Trophoblast cell (in vitro differentiated cells and primary cell): ENCODE measurements at regions not wholly inside any gene's neighbourhood (a gene's known extent, or its start where the extent isn't known, plus 50 kb on each side); places are given as distances from the start of the nearest gene placed in this dataset.

Source experiments
- DNase-seq, 2 donors: peaks; one replicate each; pipeline ENCODE4 v3.0.0-alpha.2; 2016
- H2AFZ ChIP-seq: 2 replicates; pipeline ENCODE4 v1.6.1; 2013; ENCODE audit warnings: low read length, moderate library complexity, mild to moderate bottlenecking; ENCODE audit not compliant: insufficient read depth, poor library complexity
- H2AK5ac ChIP-seq: 2 replicates; pipeline ENCODE4 v1.6.1; 2013; ENCODE audit warnings: mild to moderate bottlenecking, low read length
- H2BK120ac ChIP-seq: 2 replicates; pipeline ENCODE4 v1.6.1; 2013; ENCODE audit warnings: low read length, mild to moderate bottlenecking, moderate library complexity; ENCODE audit not compliant: insufficient read depth, poor library complexity
- H2BK12ac ChIP-seq: 2 replicates; pipeline ENCODE4 v1.6.1; 2013; ENCODE audit warnings: mild to moderate bottlenecking, low read length, moderate library complexity
- H2BK5ac ChIP-seq: 2 replicates; pipeline ENCODE4 v1.6.1; 2013; ENCODE audit warnings: low read length, low read depth, moderate library complexity, mild to moderate bottlenecking; ENCODE audit not compliant: poor library complexity
- H3K14ac ChIP-seq: 2 replicates; pipeline ENCODE4 v1.6.1; 2013; ENCODE audit warnings: mild to moderate bottlenecking, low read length
- H3K18ac ChIP-seq: 2 replicates; pipeline ENCODE4 v1.6.1; 2013; ENCODE audit warnings: mild to moderate bottlenecking, low read length
- H3K23ac ChIP-seq: 2 replicates; pipeline ENCODE4 v1.6.1; 2013; ENCODE audit warnings: low read length
- H3K27ac ChIP-seq: 2 replicates; pipeline ENCODE4 v1.5.1; 2013; ENCODE audit warnings: low read depth, mild to moderate bottlenecking, inconsistent platforms, low read length, moderate library complexity
- H3K27me3 ChIP-seq: 2 replicates; pipeline ENCODE4 v1.6.1; 2013; ENCODE audit warnings: inconsistent platforms, mild to moderate bottlenecking, low read length, moderate library complexity; ENCODE audit not compliant: insufficient read depth
- H3K36me3 ChIP-seq, 2 experiments: 1 replicate in 1 of 2; 2 replicates in 1 of 2; pipeline ENCODE4 v1.6.1; 2013; ENCODE audit warnings: low read length in 2 of 2, mild to moderate bottlenecking in 2 of 2, moderate library complexity in 1 of 2; ENCODE audit not compliant: insufficient read depth in 2 of 2, control insufficient read depth in 1 of 2
- H3K4ac ChIP-seq: 2 replicates; pipeline ENCODE4 v1.6.1; 2013; ENCODE audit warnings: low read depth, mild to moderate bottlenecking, low read length, moderate library complexity
- H3K4me1 ChIP-seq, 2 experiments: 1 replicate in 1 of 2; 2 replicates in 1 of 2; pipeline ENCODE4 v1.6.1; 2013; ENCODE audit warnings: low read length in 2 of 2, mild to moderate bottlenecking in 2 of 2, moderate library complexity in 1 of 2; ENCODE audit not compliant: insufficient read depth in 2 of 2, control insufficient read depth in 1 of 2
- H3K4me2 ChIP-seq: 2 replicates; pipeline ENCODE4 v1.6.1; 2013; ENCODE audit warnings: inconsistent platforms, mild to moderate bottlenecking, low read length, moderate library complexity
- H3K4me3 ChIP-seq: 2 replicates; pipeline ENCODE4 v1.5.1; 2013; ENCODE audit warnings: mild to moderate bottlenecking, low read depth, low read length, inconsistent platforms
- H3K79me1 ChIP-seq: one replicate; pipeline ENCODE4 v1.6.1; 2013; ENCODE audit warnings: low read length
- H3K79me2 ChIP-seq: 2 replicates; pipeline ENCODE4 v1.6.1; 2013; ENCODE audit warnings: low read length, mild to moderate bottlenecking; ENCODE audit not compliant: control insufficient read depth, insufficient read depth, poor library complexity
- H3K9ac ChIP-seq: 2 replicates; pipeline ENCODE4 v1.6.1; 2013; ENCODE audit warnings: mild to moderate bottlenecking, low read length
- H3K9me3 ChIP-seq: 2 replicates; pipeline ENCODE4 v1.6.1; 2013; ENCODE audit warnings: low read depth, mild to moderate bottlenecking, control low read depth, inconsistent platforms, low read length; ENCODE audit not compliant: insufficient read depth
- H4K12ac ChIP-seq: 2 replicates; pipeline ENCODE4 v1.6.1; 2013; ENCODE audit warnings: low read depth, mild to moderate bottlenecking, low read length, moderate library complexity
- H4K8ac ChIP-seq: 2 replicates; pipeline ENCODE4 v1.6.1; 2013; ENCODE audit warnings: low read depth, mild to moderate bottlenecking, low read length, moderate library complexity
- H4K91ac ChIP-seq: one replicate; pipeline ENCODE4 v1.6.1; 2013; ENCODE audit warnings: low read depth, mild to moderate bottlenecking, low read length, moderate library complexity
- WGBS: extraction: QIAGEN DNeasy Blood & Tissue Kit; methylation state at CpG from one replicate; pipeline ENCODE4 v1.1.7; 2013; ENCODE audit warnings: missing lambda C conversion rate; ENCODE audit not compliant: insufficient read length, insufficient coverage; ENCODE audit errors: extremely low coverage; 5-methylcytosine and 5-hydroxymethylcytosine counted together

- H2AFZ ChIP-seq: no peak overlapping the region
Measured at GRCh38 chr5:10140195-10140973, 109.3 kb downstream of the ATPSCKMT start.

GRCh38 chr5:10138395-10139057 is 111.2 kb downstream of the ATPSCKMT start:
- Histone ChIP-seq H3K4ac (no peak overlapping the region), H3K9me3 (no peaks in the 10 kb centered on the region), H2BK12ac (no peak overlapping the region), H3K23ac (no peak overlapping the region), H2BK120ac (no peak overlapping the region), H3K27me3 (no peaks in the 10 kb centered on the region), H2AFZ (no peak overlapping the region), H3K36me3 (no peaks in the 10 kb centered on the region), H3K9ac (no peak overlapping the region), H3K4me3 (no peak overlapping the region), H3K18ac (no peak overlapping the region), H3K79me1 (no peaks in the 10 kb centered on the region), H4K12ac (no peak overlapping the region), H3K4me1 (no peaks in the 10 kb centered on the region), H2AK5ac (no peak overlapping the region), H3K4me2 (no peak overlapping the region), H2BK5ac (no peak overlapping the region), H4K91ac (no peak overlapping the region), H3K14ac (no peak overlapping the region), H3K79me2 (no peaks in the 10 kb centered on the region), H3K27ac (no peak overlapping the region), H4K8ac (no peak overlapping the region)
- DNase-seq: no peak
- WGBS: no CpG with 5 or more reads among the region's 18 CpGs

More at GRCh38 chr5:10140195-10140973, 109.3 kb downstream of the ATPSCKMT start:
- Histone ChIP-seq H3K9ac (no peak overlapping the region), H3K36me3 (no peaks in the 10 kb centered on the region), H4K91ac (no peak overlapping the region), H3K79me2 (no peaks in the 10 kb centered on the region), H3K23ac (no peak overlapping the region), H3K9me3 (no peaks in the 10 kb centered on the region), H3K4ac (no peak overlapping the region), H4K8ac (no peak overlapping the region), H2BK5ac (no peak overlapping the region), H2AK5ac (no peak overlapping the region), H2BK120ac (no peak overlapping the region), H3K27ac (no peak overlapping the region), H3K14ac (no peak overlapping the region), H3K79me1 (no peaks in the 10 kb centered on the region), H3K4me1 (no peaks in the 10 kb centered on the region), H3K27me3 (no peaks in the 10 kb centered on the region), H2BK12ac (no peak overlapping the region), H3K4me3 (no peak overlapping the region), H4K12ac (no peak overlapping the region), H3K18ac (no peak overlapping the region), H3K4me2 (no peak overlapping the region)
- DNase-seq: peak in 1 of 2 donors; percentile 31
- WGBS: no CpG with 5 or more reads among the region's 5 CpGs

- no peaks in the 10 kb centered on the region for H3K79me1 ChIP-seq
- H3K4me1 ChIP-seq: no peaks in the 10 kb centered on the region
- WGBS: no CpG with 5 or more reads among the region's 2 CpGs
Measured at GRCh38 chr5:10133830-10134229, 115.9 kb downstream of the ATPSCKMT start.

GRCh38 chr5:10130881-10131280 is 118.8 kb downstream of the ATPSCKMT start:
- WGBS: no CpG with 5 or more reads among the region's 3 CpGs
- H2BK12ac ChIP-seq: no peak overlapping the region

More at GRCh38 chr5:10133830-10134229, 115.9 kb downstream of the ATPSCKMT start:
- Histone ChIP-seq H3K18ac (no peak overlapping the region), H4K12ac (no peak overlapping the region), H3K9me3 (no peaks in the 10 kb centered on the region), H3K9ac (no peak overlapping the region), H3K4me2 (no peak overlapping the region), H2BK12ac (no peak overlapping the region), H3K4me3 (no peak overlapping the region), H2BK120ac (no peak overlapping the region), H3K23ac (no peak overlapping the region), H3K36me3 (no peaks in the 10 kb centered on the region), H2AFZ (no peak overlapping the region), H4K8ac (no peak overlapping the region), H3K4ac (no peak overlapping the region), H3K14ac (no peak overlapping the region), H4K91ac (no peak overlapping the region), H3K27me3 (no peaks in the 10 kb centered on the region), H3K79me2 (no peaks in the 10 kb centered on the region), H2BK5ac (no peak overlapping the region), H3K27ac (no peak overlapping the region), H2AK5ac (no peak overlapping the region)
- peak in 1 of 2 donors; percentile 37 for DNase-seq

More at GRCh38 chr5:10130881-10131280, 118.8 kb downstream of the ATPSCKMT start:
- H3K27ac ChIP-seq: no peak overlapping the region
- DNase-seq: no peak
- no peak overlapping the region for H3K4me2 ChIP-seq
- H3K14ac ChIP-seq: no peak overlapping the region
- no peak overlapping the region for H4K91ac ChIP-seq
- no peak overlapping the region for H2BK5ac ChIP-seq
- H3K36me3 ChIP-seq: no peaks in the 10 kb centered on the region
- no peak overlapping the region for H2AFZ ChIP-seq
- H4K8ac ChIP-seq: no peak overlapping the region
- H2AK5ac ChIP-seq: no peak overlapping the region
- no peak overlapping the region for H3K9ac ChIP-seq
- H3K79me2 ChIP-seq: no peaks in the 10 kb centered on the region
- H3K9me3 ChIP-seq: peaks cover 3% of the 10 kb centered on the region
- no peak overlapping the region for H3K23ac ChIP-seq
- H3K4me1 ChIP-seq: no peaks in the 10 kb centered on the region
- no peak overlapping the region for H4K12ac ChIP-seq
- H3K18ac ChIP-seq: no peak overlapping the region
- no peak overlapping the region for H2BK120ac ChIP-seq
- H3K4ac ChIP-seq: no peak overlapping the region
- H3K4me3 ChIP-seq: no peak overlapping the region
- H3K79me1 ChIP-seq: no peaks in the 10 kb centered on the region
- no peaks in the 10 kb centered on the region for H3K27me3 ChIP-seq
